ENCODE measurements at regions not wholly inside any gene's neighbourhood (a gene's known extent, or its start where the extent isn't known, plus 50 kb on each side); places are given as distances from the start of the nearest gene placed in this dataset.

DNA sequence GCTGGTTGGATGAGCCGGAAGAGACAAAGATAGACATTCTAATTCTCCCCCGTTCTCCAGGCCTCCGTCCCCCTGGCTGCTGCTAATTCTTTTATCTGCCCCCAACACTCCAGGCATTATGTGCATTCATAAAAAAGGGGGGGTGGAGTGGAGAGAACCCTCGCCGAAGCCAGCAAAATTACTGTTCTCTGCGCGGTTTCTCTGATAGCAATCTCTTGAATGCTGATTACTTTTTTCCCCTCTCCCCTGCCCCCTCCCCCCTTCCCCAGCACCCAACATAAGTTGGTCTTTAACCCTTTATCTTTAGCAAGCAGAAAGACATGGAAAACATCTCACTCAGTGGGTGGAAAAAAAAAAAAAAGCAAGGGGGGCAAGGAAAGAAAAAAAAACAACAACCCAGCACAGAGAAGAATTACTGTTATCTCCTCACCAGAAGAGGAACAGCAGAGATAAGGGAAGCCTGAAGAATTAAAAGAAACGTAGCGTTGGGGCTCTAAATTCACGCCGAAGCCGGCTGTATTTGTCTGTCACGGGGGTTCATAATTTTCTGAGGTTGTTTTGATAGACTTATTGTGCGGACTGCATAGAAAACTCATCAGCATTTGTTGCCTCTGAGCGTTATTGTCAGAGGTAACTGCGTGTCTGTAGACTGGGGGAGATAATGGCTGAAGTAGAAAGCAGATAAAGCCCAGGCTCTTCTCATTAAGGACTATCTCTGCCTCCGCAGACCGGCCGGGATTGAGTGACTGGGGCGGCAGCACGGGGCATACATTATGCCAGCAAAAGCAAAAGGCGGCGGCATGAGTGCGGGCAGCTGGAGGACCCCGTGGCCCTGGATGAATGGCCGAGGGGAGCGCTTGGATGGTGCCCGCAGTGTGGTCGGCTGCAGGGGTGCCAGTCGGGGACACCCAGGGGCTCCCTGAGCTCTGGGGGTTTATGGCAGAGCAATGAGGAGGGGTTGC, 126.9 kb downstream of the MRM1 start:
- no peak for DNase-seq (ENCODE audit: low read depth in 2 of 2)

DNA sequence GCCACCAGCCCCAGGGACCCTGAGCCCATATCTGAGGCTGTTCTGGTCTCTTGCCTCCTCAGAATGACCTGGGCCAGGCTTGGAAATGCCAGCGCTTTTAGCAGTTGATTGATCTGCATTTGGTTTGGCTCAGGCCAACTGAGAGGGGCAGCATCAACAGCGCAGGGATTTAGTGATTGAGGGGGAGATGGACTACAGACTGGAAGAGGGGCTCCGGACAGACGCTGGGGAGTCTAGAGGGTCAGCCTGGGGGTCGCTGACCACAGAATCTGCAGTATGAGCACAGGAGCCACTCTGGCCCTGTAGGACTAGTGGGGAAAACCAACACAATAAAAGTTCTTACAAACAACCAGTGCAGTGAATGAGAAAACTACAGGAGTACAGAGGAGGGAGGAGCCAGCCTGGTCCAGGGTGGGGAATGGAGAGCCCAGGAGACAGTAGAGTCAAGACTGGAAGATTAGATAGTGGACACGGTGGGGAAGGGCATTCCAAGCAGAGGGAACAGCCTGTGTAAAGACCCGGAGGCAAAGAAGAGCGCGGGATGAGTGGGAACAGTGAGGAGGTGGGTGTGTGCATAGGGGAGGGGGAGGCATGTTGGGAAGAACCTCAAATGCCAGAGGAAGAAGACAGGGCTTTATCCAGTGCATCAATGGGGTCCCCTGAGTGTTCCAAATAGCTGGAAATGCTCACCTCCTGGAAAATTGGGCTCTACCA, 128.9 kb downstream of the MRM1 start:
- DNase-seq (ENCODE audit: low read depth in 2 of 2) = no peak

DNA sequence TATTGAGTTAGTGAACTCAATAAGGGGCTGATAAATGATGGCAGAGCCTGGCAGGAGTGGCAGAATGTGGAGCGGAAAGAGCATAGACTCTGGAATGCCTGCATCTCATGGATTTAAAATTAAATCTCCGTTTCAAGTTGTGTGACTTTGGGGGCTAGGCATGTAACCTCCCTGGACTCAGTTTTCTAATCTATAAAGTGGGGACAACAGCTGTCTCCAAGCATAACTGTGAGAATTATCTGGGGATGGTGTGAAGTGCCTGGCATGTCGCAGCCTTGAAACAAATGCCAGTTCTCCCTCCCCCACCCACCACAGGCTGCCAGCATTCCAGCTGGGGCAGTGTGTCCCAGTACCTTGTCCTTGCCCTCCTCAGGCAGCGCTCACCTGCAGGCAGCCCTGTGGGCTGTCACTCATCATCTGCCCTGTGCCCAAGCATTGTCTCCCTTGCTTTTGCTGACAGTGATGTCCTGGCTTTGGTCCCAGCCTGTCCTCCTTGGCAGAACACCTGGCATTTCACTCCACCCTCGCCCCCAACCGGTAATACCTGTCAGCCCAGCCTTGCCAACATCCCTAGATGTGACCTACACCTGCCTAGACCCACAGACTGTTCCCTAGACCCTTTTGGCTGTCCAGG, 129.6 kb downstream of the MRM1 start:
- no peak for DNase-seq (ENCODE audit: low read depth in 2 of 2)

DNA sequence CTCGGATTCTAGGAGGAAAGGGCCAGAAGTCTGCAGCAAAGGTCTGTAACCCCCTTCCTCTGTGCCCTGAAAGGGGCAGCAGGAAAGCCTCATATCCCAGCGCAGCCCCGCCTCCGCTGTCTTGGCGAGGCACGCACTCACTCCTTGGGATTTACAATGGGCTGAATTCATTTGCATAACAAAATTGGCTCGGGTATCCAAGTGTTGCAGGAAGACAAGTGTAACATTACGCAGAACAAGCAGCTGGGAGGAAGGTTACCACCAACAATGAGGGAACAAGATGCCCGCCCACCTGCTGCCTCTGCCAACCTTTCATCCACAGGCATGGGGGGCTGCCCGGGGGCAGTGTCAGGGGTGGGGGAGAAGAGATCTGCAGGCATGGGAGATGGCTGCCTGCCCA, 130.4 kb downstream of the MRM1 start:
- DNase-seq (ENCODE audit: low read depth in 2 of 2) = no peak

DNA sequence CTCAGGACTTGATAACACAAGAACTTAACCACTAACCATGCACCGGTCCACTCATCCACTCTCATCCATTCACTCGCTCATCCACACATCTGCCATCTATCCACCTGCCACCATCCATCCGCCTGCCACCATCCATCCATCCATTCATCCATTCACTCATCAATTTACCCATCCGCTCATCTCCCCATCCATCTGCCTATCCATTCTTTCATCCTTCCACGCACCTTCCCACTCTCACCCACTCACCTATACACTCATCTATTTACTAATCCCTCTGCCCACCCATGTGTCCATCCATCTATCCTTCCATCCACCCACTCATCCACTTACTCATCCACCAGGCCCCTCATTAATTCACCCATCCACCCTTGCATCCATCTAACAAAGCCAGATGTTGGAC, 131.0 kb downstream of the MRM1 start:
- no peak for DNase-seq (ENCODE audit: low read depth in 2 of 2)

DNA sequence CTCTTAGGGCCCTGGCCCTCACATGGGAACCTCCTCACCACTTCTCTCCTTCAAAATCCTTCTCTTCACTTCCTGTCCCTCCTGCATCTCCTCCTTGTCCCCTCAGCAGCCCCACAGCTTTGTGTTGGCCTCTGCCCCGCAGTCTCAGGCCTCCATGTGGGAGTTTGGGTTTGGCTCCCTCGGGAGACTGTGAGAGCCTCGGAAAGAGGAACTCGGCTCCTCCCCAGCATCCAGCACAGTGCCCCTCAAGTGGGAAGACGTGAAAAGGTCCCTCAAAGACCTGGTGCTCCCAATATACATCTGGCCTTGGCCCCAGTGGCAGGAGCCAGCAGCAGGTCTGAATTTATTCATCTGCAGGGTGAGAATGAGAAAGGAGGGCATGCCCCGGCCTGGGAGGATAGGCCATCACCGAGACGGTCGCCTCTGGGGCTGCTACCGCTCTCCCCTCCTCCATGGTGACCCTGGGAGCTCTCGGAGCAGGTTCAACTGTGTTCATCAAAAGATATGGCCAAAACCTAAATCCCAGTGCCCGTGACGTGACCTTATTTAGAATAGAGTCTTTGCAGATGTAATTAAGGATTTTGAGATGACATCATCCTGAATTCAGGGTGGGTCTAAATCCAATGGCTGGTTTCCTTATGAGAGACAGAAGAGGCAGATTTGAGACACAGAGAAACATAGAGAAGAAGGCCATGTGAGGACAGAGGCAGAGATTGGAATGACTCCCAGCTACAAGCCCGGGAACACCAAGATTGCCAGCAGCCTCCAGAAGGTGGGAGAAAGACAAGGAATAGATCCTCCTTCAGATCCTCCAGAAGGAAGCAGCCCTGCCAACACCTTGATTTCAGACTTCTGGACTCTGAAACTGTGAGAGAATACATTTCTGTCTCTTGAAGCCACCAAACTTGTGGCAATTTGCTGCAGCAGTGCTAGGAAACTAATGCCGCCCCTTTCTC, 135.1 kb downstream of the MRM1 start:
- DNase-seq (ENCODE audit: low read depth in 2 of 2) = no peak

DNA sequence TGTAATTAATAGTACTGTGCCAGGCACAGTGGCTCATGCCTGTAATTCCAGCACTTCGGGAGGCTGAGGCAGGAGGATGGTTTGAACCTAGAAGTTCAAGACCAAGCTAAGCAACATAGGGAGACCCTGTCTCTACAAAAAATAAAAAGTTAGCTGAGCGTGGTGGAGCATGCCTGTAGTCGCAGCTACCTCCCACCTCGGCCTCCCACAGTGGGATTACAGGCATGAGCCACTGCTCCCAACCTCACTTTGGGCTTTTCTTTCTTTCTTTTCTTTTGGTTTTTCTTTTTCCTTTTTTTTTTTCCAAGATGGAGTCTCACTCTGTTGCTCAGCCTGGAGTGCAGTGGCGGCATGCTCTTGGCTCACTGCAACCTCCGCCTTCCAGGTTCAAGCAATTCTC, 137.8 kb downstream of the MRM1 start:
- DNase-seq (ENCODE audit: low read depth in 2 of 2) = no peak

DNA sequence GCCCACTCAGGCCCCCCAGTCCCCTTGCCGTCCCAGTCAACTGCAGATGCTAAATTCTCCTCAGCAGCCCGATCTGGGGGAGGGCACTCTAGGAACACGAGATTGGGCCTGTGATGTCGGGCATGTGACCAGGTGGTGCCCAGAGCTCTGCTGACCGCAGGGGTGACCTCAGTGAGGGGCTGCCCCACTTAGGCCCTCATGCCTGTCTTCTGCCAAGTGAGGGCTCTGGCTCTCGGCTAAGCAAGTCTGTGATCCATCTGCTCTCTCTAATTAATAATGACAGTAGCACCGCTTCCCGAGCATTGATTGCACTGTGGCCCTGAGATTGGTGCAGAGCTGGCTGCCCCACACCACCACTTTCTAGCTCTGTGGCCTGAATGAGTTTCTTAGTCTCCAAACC, 138.8 kb downstream of the MRM1 start:
- no peak for DNase-seq (ENCODE audit: low read depth in 2 of 2)

DNA sequence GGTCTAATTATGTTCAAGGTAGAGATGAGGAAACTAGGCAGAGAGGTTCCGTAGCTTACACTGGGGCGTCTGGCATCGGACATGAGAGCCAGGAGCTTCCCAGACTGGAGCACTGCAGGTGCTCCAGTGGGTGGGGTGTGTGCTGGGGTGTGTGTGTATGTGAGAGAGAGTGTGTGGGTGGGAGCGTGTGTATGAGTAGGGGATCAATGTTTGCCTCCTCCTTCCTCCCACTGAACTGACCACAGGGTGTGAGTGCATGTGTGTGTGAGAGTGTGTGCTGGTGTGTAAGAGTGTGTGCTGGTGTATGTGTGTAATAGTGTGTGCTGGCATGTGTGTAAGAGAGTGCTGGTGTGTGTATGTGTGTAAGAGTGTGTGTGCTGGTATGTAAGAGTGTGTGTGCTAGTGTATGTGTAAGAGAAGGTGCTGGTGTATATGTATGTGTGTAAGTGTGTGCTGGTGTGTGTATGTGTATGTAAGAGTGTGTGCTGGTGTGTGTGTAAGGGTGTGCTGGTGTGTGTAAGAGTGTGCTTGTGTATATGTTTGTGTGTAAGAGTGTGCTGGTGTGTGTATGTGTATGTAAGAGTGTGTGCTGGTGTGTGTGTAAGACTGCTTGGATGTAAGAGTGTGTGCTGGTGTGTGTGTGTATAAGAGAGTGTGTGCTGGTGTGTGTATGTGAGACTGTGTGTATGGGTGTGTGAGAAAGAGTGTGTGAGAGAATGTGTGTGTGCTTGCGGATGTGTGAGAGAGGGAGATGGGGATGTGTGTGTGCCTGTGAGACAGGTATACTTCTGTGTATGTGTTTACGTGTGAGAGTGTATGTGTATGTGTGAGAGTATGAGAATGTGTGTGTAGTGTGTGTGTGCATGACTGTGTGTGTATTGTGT, 139.9 kb downstream of the MRM1 start:
- no peak for DNase-seq (ENCODE audit: low read depth in 2 of 2)

DNA sequence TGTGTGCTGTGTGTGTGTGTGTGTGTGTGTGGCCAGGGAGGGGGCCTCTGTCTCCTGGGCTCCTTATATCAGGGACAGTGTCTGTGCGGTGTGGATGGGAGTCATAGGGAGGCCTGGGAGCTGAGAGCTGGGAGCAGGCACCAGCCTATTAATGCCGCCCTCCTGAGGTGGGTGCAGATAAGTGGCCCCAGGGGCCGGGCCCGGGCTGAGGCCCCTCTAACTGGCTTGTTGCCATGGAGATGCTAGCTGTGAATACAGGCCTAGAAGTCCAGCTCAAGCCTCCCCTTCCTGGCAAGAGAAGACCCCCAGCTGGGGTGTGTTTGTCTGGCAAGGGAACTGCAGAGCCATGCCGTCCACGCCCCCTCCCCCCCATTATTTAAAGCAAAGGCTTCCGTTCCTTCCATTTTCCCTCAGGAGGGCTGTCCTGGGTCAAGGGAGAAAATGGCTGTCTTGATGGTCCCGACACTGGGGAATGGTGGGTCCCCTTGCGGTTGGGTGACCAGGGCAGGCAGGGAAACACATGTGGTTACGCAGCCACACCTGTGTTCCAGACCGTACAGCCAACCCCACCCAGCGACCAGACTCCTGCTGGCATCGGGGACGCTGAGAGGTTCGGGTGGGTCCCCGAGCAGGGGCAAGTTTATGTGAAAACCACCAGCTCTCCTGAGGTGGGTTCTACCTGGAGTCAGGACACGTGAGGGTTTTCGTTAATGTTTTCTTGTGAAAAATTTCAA, 141.1 kb downstream of the MRM1 start:
- DNase-seq (ENCODE audit: low read depth in 2 of 2) = no peak

DNA sequence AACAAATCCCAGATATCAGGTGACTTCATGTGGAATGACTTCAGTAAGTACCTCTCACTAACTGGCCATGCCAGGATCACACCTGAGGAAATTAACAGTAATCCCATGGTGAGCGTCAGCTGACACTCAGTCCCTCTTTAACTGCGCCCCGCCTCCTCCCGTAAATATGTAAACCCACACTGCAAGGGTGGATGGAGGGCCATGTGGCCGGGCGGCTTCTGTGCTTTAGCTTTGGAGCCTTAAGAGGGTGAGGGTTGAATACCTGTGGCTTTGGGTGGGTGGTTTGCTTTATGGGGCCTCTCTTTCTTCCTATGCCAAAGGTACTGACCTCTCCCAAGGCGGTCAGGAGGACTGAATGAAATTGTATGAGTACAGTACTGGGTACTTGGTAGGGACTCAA, 141.7 kb downstream of the MRM1 start:
- no peak for DNase-seq (ENCODE audit: low read depth in 2 of 2)

DNA sequence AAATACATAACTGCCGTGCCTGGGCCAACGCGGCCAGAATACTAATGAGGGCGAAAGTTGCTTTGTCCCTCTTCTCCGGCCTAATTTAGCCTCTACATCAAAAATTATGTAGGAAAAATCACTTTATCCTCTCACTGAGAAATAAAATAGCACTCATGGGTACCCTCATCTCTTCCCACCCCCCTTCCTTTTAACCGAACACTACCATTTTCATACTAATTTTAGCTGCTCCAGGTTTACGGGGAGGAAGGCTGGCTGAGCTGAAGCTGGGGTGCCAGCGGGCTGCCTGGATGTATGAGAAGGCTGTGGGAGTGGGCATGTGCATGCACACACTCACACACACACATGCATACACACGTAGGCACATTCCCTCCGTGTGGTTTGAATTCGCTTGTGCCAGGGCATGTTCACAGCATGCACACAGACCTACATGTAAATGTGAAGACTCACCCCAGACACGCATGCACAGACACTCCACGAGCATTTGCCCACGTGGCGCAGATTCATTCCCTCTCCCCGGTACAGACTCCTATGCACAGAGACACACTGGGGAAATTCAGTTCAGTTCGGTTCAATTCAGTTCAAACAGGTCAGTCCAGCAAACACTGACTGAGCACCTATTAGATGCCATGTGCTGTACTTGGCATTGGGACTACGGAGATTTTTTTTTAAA, 145.1 kb downstream of the MRM1 start:
- no peak for DNase-seq (ENCODE audit: low read depth in 2 of 2)

DNA sequence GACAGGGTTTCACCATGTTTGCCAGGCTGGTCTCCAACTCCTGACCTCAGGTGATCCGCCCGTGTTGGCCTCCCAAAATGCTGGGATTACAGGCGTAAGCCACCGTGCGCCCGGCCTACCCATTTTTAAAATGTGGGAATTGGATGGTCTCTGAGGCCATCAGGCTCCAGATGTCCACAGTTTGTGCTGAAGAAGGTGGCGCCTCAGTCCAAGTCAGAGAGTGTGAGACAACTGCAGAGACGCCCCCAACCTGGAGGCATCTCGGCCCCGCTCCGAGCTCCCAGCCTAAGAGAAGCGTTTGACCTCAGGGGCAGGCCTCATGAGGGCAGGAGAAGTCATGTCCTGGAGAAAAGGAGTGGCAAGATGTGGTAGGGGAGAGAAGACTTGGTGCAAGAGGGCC, 146.5 kb downstream of the MRM1 start:
- no peak for DNase-seq (ENCODE audit: low read depth in 2 of 2)

DNA sequence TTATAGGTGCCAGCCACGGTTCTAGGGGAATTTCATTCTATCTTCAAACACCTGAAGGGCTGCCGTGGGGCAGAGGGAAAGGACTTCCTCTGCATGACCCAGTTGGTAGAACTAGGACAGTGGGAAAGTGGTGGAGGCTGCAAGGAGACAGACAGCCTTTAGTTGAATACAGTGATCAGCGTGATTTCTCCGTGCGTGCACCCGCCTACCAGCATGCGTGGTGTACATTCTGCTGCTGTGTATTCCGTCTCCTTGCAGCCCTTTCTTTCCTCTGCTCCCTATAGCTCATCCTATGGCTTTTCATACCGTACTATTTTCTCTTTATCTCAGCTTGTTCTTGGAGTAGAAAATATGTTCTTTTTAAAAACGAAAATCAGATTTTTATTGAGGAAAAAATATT, 146.9 kb downstream of the MRM1 start:
- no peak for DNase-seq (ENCODE audit: low read depth in 2 of 2)

DNA sequence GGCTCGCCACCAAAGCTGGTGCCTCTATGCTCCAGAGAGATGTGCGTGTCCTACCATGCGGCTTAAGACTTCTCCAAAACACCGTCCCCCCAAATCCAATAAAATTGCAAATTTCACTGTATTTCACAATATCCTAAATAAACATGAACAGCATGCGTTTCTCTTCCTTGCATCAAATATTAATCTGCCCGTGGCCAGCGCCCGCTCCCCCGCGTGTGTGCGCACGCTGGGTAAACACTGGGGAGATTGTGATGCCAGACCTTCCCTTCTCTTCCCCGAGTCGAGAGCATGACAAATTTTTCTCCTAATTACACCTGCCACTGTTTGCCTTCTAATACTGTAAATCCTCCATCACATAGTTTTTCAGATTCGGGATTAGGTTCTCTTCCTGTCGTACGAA, 148.1 kb downstream of the MRM1 start:
- DNase-seq (ENCODE audit: low read depth in 2 of 2) = no peak

DNA sequence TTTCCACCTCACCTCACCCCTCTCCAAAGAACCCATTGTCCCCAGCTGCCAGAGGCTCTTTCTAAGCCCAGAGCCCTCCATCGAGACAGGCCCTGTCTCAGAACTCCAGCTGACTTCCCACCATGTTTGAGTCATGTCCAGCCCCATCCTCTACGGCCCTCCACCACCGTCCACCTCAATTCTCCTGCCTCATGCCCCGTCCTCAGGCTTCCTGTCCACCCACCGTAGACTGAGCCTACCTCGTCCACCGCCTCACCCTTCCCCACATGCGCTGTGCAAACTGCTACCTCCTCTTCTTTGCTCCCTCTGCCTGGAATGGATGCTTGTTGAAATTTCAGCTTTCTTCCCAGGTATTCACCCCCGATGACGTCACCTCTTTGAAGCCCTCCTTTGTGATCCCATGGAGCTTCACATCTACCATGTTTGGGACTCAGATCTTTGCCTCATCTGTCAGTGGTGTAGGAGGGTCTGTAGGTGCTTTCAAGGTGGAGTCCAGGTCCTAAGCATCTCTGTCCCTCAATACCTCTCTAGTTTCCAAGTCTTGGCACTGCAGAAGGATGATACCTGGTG, 149.0 kb downstream of the MRM1 start:
- DNase-seq (ENCODE audit: low read depth in 2 of 2) = no peak

DNA sequence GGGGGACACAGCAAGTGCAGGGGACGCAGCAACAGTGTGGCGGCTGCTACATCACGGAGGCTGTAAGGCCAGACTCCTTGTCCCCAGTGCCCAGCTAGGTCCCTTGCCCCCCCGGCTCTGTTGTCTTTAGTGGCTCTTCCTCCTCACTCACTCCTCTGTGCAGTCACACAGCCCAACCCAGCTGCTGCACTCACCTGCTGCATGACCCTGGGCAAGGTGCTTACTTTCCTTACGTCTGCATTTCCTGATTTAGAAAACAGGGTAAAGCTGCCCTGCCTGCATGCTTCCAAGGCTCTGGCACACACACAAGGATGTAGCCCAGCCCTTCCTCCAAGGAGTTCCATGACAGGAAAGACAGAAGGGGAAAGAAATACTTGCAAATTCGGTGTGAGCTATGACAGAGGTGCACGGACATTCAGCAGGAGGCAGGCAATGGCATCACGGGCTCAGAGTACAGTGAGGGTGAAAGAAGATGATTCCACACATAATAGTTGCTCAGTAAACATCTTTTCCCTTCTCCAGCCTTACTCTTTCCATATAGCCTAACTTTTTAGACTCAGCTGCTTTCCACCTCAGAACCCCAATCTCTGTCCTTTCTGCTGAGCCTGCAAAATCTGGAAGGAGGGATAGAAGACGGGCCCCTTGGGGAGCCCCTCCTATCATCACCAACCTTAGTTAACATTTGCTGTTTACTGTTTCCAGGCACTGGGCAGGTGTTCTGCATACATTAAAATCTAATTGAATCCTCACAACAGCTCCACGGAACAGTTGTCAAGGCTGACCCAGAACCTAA, 150.9 kb downstream of the MRM1 start:
- no peak for DNase-seq (ENCODE audit: low read depth in 2 of 2)

DNA sequence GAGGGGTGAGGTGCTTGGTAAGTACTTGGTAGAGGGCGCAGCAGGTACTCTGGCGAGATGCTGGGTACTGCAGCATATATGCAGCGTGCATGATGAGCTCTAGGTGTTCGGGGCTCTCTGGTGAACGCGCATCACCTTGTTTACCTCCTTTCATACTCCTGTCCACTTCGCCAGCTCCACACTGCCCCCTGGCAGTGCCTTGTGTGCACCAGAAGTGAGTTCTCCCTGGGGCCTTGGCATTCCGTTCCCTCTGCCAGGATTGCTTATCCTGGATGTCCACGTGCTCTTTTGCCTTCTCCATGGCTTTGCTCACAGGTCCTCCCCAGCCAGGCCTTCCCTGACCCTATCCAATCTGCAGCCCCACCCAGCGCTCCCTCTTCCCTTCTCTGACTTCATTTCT, 154.2 kb downstream of the MRM1 start:
- DNase-seq (ENCODE audit: low read depth in 2 of 2) = no peak
